ENCODE measurements at regions not wholly inside any gene's neighbourhood (a gene's known extent, or its start where the extent isn't known, plus 50 kb on each side); places are given as distances from the start of the nearest gene placed in this dataset.

DNA sequence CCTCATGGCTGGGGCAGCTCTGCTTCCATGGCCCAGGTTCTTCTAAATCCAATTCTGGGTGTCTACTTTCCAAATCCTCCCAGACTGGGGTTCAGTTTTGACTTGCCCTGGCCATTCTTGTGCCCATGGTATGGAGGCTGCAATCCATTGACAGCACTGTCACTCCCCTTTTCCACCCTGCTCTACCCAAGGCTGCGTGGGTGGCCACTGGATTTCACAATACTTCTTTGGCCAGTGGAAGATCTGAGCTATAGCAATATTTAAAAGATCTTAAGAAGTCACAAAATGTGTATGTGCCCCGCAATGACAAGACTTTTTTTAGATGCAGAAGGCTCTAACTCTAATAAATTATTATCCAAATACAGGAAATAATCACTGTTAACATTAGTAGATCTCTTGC is 329.4 kb upstream of the CCL2 start:
- TF ChIP-seq, protein P1, sequence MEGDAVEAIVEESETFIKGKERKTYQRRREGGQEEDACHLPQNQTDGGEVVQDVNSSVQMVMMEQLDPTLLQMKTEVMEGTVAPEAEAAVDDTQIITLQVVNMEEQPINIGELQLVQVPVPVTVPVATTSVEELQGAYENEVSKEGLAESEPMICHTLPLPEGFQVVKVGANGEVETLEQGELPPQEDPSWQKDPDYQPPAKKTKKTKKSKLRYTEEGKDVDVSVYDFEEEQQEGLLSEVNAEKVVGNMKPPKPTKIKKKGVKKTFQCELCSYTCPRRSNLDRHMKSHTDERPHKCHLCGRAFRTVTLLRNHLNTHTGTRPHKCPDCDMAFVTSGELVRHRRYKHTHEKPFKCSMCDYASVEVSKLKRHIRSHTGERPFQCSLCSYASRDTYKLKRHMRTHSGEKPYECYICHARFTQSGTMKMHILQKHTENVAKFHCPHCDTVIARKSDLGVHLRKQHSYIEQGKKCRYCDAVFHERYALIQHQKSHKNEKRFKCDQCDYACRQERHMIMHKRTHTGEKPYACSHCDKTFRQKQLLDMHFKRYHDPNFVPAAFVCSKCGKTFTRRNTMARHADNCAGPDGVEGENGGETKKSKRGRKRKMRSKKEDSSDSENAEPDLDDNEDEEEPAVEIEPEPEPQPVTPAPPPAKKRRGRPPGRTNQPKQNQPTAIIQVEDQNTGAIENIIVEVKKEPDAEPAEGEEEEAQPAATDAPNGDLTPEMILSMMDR (conservative IDR thresholded peaks at IDR 0.05; ENCODE audit: low read depth, low read length): no peak
- TF ChIP-seq EZH2 (IDR thresholded peaks at IDR 0.05; ENCODE audit: borderline replicate concordance, low read depth, low read length, poor library complexity, severe bottlenecking): no peak
